ENCODE measurements at regions not wholly inside any gene's neighbourhood (a gene's known extent, or its start where the extent isn't known, plus 50 kb on each side); places are given as distances from the start of the nearest gene placed in this dataset.

DNA sequence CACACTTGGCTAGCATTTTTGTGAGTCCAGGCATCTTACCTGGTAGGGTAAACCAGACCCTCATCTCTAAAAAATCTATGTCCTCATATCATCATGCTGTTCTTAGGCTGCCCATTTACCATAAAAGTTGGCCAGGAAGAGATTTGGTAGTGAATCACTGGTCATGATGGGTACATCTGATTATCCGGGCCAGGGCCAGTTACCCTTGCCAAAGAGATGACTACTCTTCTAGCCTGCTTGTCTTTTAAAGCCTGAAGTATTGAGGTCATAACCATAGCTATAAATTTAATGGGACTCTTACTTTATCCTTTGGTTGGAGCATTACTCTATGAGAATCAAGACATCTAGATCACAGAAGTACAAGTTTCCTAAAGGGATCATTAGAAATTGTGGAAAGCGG, 276.8 kb downstream of the TENT5A start:
- TF ChIP-seq CTCF (conservative IDR thresholded peaks at IDR 0.05; ENCODE audit: control insufficient read depth, insufficient read depth, low read depth, low read length) = no peak
- peak; percentile 58 for DNase-seq (ENCODE audit: low read depth)
- no peak overlapping the region for H3K4me3 ChIP-seq (ENCODE audit: control insufficient read depth, low read depth, low read length)

- TF ChIP-seq CTCF (conservative IDR thresholded peaks at IDR 0.05; ENCODE audit: control insufficient read depth, insufficient read depth, low read depth, low read length) = peak; percentile 65
- DNase-seq (ENCODE audit: low read depth) = peak; percentile 53
- no peak overlapping the region for H3K4me3 ChIP-seq (ENCODE audit: control insufficient read depth, low read depth, low read length)
These were observed 286.6 kb downstream of the TENT5A start for GRCh38 chr6:81465859-81466258.

DNA sequence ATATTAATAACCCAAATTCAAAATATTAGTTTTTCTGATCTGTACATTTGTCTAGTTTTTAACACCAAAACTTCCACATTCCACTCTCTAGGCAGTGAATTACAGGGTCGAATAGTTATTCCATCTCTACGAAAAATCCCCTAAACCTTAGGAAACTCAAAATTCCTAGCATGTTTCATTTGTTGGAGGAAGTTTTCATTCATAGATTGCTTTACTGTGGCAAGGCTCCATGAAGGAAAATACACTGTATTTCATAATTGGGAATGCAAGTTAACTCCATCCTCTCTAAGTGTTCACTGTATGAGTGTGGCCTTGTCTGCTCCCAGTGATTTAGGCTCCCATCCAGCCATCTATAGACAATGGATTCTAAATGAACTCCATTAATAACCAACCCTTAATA, 296.1 kb downstream of the TENT5A start:
- DNase-seq (ENCODE audit: low read depth) = no peak
- TF ChIP-seq CTCF (conservative IDR thresholded peaks at IDR 0.05; ENCODE audit: control insufficient read depth, insufficient read depth, low read depth, low read length) = no peak
- H3K4me3 ChIP-seq (ENCODE audit: control insufficient read depth, low read depth, low read length) = no peak overlapping the region

DNA sequence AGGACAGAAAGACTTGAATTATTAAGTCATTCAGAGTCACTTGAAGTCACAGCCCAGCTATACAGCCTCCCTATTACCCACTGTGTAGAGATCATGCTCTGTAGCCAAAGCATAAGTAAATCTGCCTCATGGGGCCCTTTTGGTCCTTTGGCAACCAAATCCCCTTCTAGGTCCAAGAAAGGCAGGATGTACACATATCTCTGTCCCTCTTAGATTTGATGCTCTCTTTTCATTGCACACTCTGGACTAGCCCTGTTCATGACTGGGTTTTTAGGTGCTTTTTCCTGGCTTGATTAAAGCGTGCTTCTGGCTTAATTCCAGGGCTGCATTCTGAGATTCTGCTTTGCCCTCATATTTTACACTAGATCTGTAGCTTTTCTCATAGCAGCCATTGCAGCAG, 296.8 kb downstream of the TENT5A start:
- no peak for TF ChIP-seq CTCF (conservative IDR thresholded peaks at IDR 0.05; ENCODE audit: control insufficient read depth, insufficient read depth, low read depth, low read length)
- no peak for DNase-seq (ENCODE audit: low read depth)
- no peak overlapping the region for H3K4me3 ChIP-seq (ENCODE audit: control insufficient read depth, low read depth, low read length)

DNA sequence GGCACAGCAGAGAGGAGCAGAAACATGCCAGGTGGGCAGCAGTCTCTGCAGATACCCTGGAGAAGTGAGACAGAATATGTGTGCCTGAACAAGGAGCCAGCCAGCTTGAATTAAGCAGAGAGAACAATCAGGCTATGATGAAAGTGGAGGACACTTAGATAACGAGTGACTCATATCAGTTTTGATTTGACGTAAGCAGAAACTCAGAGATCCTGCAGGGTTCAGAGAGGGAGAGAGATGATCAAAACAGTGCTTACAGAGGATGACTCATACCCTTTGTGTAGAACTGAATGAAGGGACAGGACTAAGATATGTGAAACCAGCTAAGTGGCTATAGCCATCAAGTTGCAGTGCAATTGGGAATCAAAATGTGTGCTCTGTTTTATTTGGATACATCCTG, 300.7 kb downstream of the TENT5A start:
- no peak for TF ChIP-seq CTCF (conservative IDR thresholded peaks at IDR 0.05; ENCODE audit: control insufficient read depth, insufficient read depth, low read depth, low read length)

GRCh38 chr6:81450180-81450579, 302.3 kb downstream of the TENT5A start:
- no peak overlapping the region for H3K4me3 ChIP-seq (ENCODE audit: control insufficient read depth, low read depth, low read length)
- DNase-seq (ENCODE audit: low read depth) = peak; percentile 93
- peak; percentile 22 for TF ChIP-seq CTCF (conservative IDR thresholded peaks at IDR 0.05; ENCODE audit: control insufficient read depth, insufficient read depth, low read depth, low read length)

More for the DNA sequence above, 300.7 kb downstream of the TENT5A start:
- DNase-seq (ENCODE audit: low read depth) = peak; percentile 95
- no peak overlapping the region for H3K4me3 ChIP-seq (ENCODE audit: control insufficient read depth, low read depth, low read length)

- TF ChIP-seq CTCF (conservative IDR thresholded peaks at IDR 0.05; ENCODE audit: control insufficient read depth, insufficient read depth, low read depth, low read length) = no peak
- H3K4me3 ChIP-seq (ENCODE audit: control insufficient read depth, low read depth, low read length) = no peak overlapping the region
- DNase-seq (ENCODE audit: low read depth) = no peak
These were observed 306.0 kb downstream of the TENT5A start for GRCh38 chr6:81446509-81446908.
